NCI-H748 treated with DMSO at 0.1 percent for 48 hours (cell line): ENCODE measurements at regions not wholly inside any gene's neighbourhood (a gene's known extent, or its start where the extent isn't known, plus 50 kb on each side); places are given as distances from the start of the nearest gene placed in this dataset.

Source experiments
- DNase-seq: peaks from one replicate; lab custom pipeline; 2025; lab: John Stamatoyannopoulos, UW

- no peak for DNase-seq
These were observed 136.1 kb downstream of the PAPOLA start for GRCh38 chr14:96638041-96638855.

GRCh38 chr14:96639550-96639949 is 137.4 kb downstream of the PAPOLA start:
- no peak for DNase-seq

GRCh38 chr14:96648506-96649326 is 146.5 kb downstream of the PAPOLA start:
- no peak for DNase-seq

GRCh38 chr14:96649327-96649601 is 147.1 kb downstream of the PAPOLA start:
- DNase-seq, result no peak

- no peak for DNase-seq
These were observed 143.6 kb upstream of the VRK1 start for GRCh38 chr14:96653597-96653996.

GRCh38 chr14:96658611-96659010 is 138.6 kb upstream of the VRK1 start:
- no peak for DNase-seq

GRCh38 chr14:96660123-96660522 is 137.1 kb upstream of the VRK1 start:
- no peak for DNase-seq

GRCh38 chr14:96660667-96661066 is 136.5 kb upstream of the VRK1 start:
- no peak for DNase-seq

GRCh38 chr14:96661244-96661969 is 135.8 kb upstream of the VRK1 start:
- no peak for DNase-seq

- peak; percentile 85 for DNase-seq
These were observed 134.8 kb upstream of the VRK1 start for GRCh38 chr14:96662116-96662970.

- DNase-seq, result no peak
These were observed 134.1 kb upstream of the VRK1 start for GRCh38 chr14:96663076-96663475.

- DNase-seq, result no peak
These were observed 133.6 kb upstream of the VRK1 start for GRCh38 chr14:96663491-96664067.

GRCh38 chr14:96666088-96666487 is 131.1 kb upstream of the VRK1 start:
- DNase-seq, result no peak

- DNase-seq, result no peak
These were observed 126.8 kb upstream of the VRK1 start for GRCh38 chr14:96670391-96670790.

- no peak for DNase-seq
These were observed 126.0 kb upstream of the VRK1 start for GRCh38 chr14:96671218-96671617.

- no peak for DNase-seq
These were observed 123.5 kb upstream of the VRK1 start for GRCh38 chr14:96673706-96674105.

- no peak for DNase-seq
These were observed 123.1 kb upstream of the VRK1 start for GRCh38 chr14:96674121-96674520.

- no peak for DNase-seq
These were observed 121.0 kb upstream of the VRK1 start for GRCh38 chr14:96676166-96676565.

- no peak for DNase-seq
These were observed 115.4 kb upstream of the VRK1 start for GRCh38 chr14:96681829-96682228.

GRCh38 chr14:96682401-96682800 is 114.8 kb upstream of the VRK1 start:
- DNase-seq, result no peak

- no peak for DNase-seq
These were observed 113.5 kb upstream of the VRK1 start for GRCh38 chr14:96683562-96684289.
